ENCODE measurements at regions not wholly inside any gene's neighbourhood (a gene's known extent, or its start where the extent isn't known, plus 50 kb on each side); places are given as distances from the start of the nearest gene placed in this dataset.

DNA sequence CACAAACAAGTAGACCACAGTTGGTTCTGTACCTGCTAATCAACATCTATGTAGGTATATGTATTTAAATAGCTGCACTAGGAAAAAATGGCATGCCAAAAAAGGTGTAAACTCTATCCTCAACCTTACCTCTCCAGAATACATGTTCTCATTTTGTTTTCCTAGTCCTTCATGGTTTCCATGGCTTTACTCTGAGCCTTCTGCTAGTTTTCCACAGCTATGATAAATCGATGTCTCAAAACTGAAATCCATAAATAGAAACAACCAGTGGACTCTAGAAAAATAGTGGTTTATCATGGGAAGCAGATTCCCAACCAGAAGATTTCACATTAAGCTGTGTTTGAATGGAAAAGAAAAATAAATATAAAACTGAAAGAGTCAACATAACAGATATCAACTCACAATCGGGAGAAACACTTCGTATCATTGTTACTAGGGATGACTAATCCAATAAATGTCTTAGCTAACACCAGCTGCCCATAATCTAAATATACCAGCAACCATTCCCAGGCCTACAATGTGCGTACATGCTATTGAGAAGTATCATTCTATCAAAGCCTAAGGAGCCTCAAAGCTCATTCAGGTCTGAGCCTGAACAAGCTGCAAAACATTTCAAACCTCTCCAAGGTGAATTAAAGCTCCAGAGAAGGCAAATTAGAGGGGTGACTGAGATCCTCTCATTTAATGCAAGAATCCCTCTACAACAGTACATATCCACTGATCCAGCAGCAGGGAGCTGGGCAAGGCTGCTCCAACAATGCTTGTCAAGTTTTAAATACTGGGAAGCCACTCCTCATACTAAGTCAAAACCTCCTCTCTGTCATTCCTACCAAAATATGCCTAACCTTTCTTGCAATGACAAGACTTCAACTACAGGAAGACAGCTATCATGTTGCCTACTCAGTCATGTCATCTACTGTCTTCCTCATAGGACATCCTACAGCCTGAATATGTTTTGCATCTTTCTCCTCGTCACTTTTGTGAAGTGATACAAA lies 90.2 kb downstream of the KCTD12 start:
- Histone ChIP-seq H3K27me3 (no peaks in the 10 kb centered on the region), H3K27ac (no peak overlapping the region), H3K4me3 (no peak overlapping the region), H3K9me3 (no peaks in the 10 kb centered on the region), H3K4me1 (no peaks in the 10 kb centered on the region), H3K36me3 (no peaks in the 10 kb centered on the region)
- TF ChIP-seq, protein P1, sequence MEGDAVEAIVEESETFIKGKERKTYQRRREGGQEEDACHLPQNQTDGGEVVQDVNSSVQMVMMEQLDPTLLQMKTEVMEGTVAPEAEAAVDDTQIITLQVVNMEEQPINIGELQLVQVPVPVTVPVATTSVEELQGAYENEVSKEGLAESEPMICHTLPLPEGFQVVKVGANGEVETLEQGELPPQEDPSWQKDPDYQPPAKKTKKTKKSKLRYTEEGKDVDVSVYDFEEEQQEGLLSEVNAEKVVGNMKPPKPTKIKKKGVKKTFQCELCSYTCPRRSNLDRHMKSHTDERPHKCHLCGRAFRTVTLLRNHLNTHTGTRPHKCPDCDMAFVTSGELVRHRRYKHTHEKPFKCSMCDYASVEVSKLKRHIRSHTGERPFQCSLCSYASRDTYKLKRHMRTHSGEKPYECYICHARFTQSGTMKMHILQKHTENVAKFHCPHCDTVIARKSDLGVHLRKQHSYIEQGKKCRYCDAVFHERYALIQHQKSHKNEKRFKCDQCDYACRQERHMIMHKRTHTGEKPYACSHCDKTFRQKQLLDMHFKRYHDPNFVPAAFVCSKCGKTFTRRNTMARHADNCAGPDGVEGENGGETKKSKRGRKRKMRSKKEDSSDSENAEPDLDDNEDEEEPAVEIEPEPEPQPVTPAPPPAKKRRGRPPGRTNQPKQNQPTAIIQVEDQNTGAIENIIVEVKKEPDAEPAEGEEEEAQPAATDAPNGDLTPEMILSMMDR (IDR thresholded peaks at IDR 0.05), result no peak
- DNase-seq (ENCODE audit: low spot score in 2 of 2), result no peak
- intact Hi-C loops (cut with DNase I), result no loop called here

DNA sequence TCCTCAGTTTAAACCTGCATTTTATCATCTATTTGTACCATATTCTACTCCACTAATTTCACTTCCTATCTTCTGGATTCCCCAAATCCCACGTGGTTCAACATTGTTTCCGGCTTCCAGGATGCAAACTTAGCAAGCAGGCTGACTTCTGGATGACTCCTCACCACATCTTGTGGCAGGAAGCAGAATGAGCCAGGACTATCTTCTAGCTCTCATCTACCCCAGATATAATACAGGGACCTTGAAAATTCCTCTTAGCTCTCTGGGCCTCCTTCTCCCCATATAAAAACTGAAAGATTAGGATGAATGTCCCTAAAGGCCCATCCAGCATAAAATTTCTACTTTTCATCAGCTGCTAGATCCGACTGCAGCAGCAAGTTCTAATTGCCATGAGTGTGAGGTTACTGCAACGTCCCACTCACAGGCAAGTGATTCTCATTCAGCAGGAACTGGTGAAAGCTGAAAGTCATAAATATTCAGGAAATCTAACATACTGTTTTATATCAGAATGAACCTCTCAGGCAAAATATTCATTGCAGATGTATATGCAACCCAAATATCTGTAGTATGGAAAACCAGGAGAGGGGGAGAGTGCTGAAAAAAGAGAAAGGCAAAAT lies 93.4 kb downstream of the KCTD12 start:
- Histone ChIP-seq H3K36me3 (no peaks in the 10 kb centered on the region), H3K27ac (peak overlapping the region in 1 of 2 donors; percentile 20), H3K27me3 (no peaks in the 10 kb centered on the region), H3K4me3 (no peak overlapping the region), H3K9me3 (no peaks in the 10 kb centered on the region), H3K4me1 (no peaks in the 10 kb centered on the region)
- intact Hi-C loops (cut with DNase I), result no loop called here
- TF ChIP-seq, protein P1 (IDR thresholded peaks at IDR 0.05), result no peak
- no peak for DNase-seq (ENCODE audit: low spot score in 2 of 2)

DNA sequence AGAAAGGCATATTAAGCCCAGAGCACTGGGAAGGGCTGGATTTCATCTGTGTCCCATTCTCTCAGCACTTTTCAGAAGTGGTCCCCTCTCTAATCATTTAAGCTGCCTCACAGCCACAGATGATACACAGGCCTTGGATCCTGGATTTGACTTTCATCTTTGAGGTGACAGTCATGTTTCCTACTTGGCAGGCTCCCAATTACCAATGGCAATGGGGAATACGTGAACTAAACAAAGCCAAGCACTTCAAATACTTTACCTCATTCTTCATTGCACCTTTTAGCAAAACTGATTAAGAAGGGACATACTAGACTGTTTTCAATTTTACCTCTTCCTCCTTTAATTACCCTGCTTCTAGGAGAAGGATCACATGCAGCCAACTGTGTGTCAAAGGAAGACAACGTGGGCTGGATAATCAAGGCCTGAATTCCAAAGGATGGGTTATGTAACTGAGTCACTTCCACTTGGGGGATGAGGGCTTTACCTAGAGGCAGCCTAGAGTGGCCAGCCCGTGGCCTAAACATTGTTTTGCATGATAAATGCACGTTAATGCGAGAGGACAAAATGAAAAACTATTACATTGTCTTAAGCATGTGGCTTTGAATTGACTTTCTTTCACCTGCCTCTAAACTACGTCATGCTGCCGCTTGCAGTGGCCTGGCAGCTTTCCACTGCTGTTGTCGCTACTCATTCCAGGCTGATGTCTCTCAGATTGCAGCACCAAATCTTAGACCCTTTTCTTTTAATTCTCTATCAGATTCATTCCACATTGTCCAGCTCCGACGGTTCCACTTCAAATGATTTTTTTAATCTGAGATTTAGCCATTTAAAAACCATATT lies 95.0 kb downstream of the KCTD12 start:
- Histone ChIP-seq H3K36me3 (no peaks in the 10 kb centered on the region), H3K27me3 (no peaks in the 10 kb centered on the region), H3K27ac (no peak overlapping the region), H3K9me3 (peaks cover 0 to 4% of the 10 kb centered on the region in 2 donors), H3K4me1 (no peaks in the 10 kb centered on the region), H3K4me3 (no peak overlapping the region)
- intact Hi-C loops (cut with DNase I), result no loop called here
- DNase-seq (ENCODE audit: low spot score in 2 of 2), result no peak
- TF ChIP-seq, protein P1 (IDR thresholded peaks at IDR 0.05), result no peak

DNA sequence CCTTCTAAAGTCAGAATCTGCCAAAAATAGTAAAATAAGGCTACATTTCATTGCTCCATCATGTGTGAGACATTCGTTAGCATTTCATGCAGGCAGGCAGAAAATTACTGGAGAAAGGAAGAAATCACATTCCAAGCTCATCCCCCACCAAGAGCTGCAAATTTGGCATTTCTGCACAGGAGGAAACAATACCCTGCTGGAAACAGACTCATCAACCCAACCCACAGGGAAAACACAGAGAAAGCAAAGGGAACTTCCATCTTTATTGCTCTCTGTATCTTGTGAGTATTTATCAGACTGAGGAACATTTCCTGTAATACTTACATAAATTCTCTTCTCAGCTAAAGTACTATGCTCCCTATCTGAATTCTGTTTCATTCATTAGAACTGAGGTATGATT lies 95.7 kb downstream of the KCTD12 start:
- peaks cover 0 to 8% of the 10 kb centered on the region in 2 donors for H3K9me3 ChIP-seq
- H3K27ac ChIP-seq, result no peak overlapping the region
- intact Hi-C loops (cut with DNase I), result no loop called here

DNA sequence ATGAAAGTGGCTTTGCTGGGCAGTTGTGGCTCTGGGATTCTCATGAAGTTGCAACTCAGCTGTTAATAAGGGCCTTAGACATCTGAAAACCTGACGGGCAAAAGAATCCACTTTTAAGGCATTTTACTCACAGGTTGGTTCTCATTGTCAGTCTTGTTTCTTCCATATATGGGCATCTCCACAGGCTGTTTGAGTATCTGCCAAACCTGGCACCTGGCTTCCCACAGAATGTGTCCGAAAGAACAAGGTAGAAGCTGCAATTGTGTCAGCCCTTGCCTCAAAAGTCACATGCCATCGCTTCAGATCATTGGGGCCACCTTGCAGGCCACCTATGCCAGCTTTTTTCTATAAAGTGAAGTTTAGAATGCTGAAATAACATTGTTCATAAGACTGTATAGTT lies 102.4 kb downstream of the KCTD12 start:
- no peaks in the 10 kb centered on the region for H3K27me3 ChIP-seq
- no peak overlapping the region for H3K27ac ChIP-seq
- TF ChIP-seq, protein P1 (IDR thresholded peaks at IDR 0.05), result no peak
- H3K4me1 ChIP-seq, result no peaks in the 10 kb centered on the region
- H3K36me3 ChIP-seq, result no peaks in the 10 kb centered on the region
- DNase-seq (ENCODE audit: low spot score in 2 of 2), result no peak
- H3K4me3 ChIP-seq, result no peak overlapping the region
- intact Hi-C loops (cut with DNase I), result no loop called here
- H3K9me3 ChIP-seq, result peaks cover 0 to 8% of the 10 kb centered on the region in 2 donors

More for the DNA sequence above, 95.7 kb downstream of the KCTD12 start:
- H3K36me3 ChIP-seq, result no peaks in the 10 kb centered on the region
- no peak for DNase-seq (ENCODE audit: low spot score in 2 of 2)
- no peaks in the 10 kb centered on the region for H3K4me1 ChIP-seq
- TF ChIP-seq, protein P1 (IDR thresholded peaks at IDR 0.05), result no peak
- no peak overlapping the region for H3K4me3 ChIP-seq
- H3K27me3 ChIP-seq, result no peaks in the 10 kb centered on the region

All from ascending aorta (tissue), 2 donors.